Stomach smooth muscle (tissue), 2 donors: ENCODE measurements at regions not wholly inside any gene's neighbourhood (a gene's known extent, or its start where the extent isn't known, plus 50 kb on each side); places are given as distances from the start of the nearest gene placed in this dataset.

ENCODE experiments used
- H3K27ac ChIP-seq: one replicate; pipeline ENCODE4 v1.7.0; 2013; ENCODE audit warnings: mild to moderate bottlenecking, low read length, inconsistent platforms
- H3K27me3 ChIP-seq, 2 donors: one replicate each; pipeline ENCODE4 v1.7.0; 2013; ENCODE audit warnings: low read length in 2 of 2; ENCODE audit not compliant: insufficient read depth in 2 of 2, control insufficient read depth in 1 of 2
- H3K36me3 ChIP-seq, 2 donors: one replicate each; pipeline ENCODE4 v1.7.0; 2013; ENCODE audit warnings: low read length in 2 of 2; ENCODE audit not compliant: control insufficient read depth in 2 of 2, insufficient read depth in 2 of 2
- H3K4me1 ChIP-seq: one replicate; pipeline ENCODE4 v1.7.0; 2013; ENCODE audit warnings: low read length; ENCODE audit not compliant: control insufficient read depth, insufficient read depth
- H3K4me3 ChIP-seq, 2 donors: one replicate each; pipeline ENCODE4 v1.7.0; 2013; ENCODE audit warnings: low read length in 2 of 2
- H3K9ac ChIP-seq, 2 donors: one replicate each; pipeline ENCODE4 v1.7.0; 2013; ENCODE audit warnings: low read length in 2 of 2, mild to moderate bottlenecking in 1 of 2
- H3K9me3 ChIP-seq, 2 donors: one replicate each; pipeline ENCODE4 v1.7.0; 2013; ENCODE audit warnings: low read length in 2 of 2; ENCODE audit not compliant: control insufficient read depth in 2 of 2
- donor health status: healthy.
- donor health status: Pancreatic carcinoma.

GRCh38 chr2:107094450-107094986 is 208.6 kb upstream of the ST6GAL2 start:
- Histone ChIP-seq H3K27me3 (no peaks in the 10 kb centered on the region), H3K4me3 (no peak overlapping the region), H3K9ac (no peak overlapping the region), H3K4me1 (no peaks in the 10 kb centered on the region), H3K36me3 (no peaks in the 10 kb centered on the region), H3K9me3 (no peaks in the 10 kb centered on the region), H3K27ac (no peak overlapping the region)

GRCh38 chr2:107102176-107102575 is 216.2 kb upstream of the ST6GAL2 start:
- Histone ChIP-seq H3K36me3 (no peaks in the 10 kb centered on the region), H3K27ac (no peak overlapping the region), H3K4me1 (no peaks in the 10 kb centered on the region), H3K27me3 (no peaks in the 10 kb centered on the region), H3K9ac (no peak overlapping the region), H3K4me3 (no peak overlapping the region), H3K9me3 (peaks cover 0 to 3% of the 10 kb centered on the region in 2 donors)

GRCh38 chr2:107107351-107107750 is 221.4 kb upstream of the ST6GAL2 start:
- Histone ChIP-seq H3K4me3 (no peak overlapping the region), H3K27me3 (no peaks in the 10 kb centered on the region), H3K9ac (no peak overlapping the region), H3K4me1 (no peaks in the 10 kb centered on the region), H3K27ac (no peak overlapping the region), H3K36me3 (no peaks in the 10 kb centered on the region), H3K9me3 (peaks cover 0 to 5% of the 10 kb centered on the region in 2 donors)

GRCh38 chr2:107108556-107108955 is 222.6 kb upstream of the ST6GAL2 start:
- H3K4me3 ChIP-seq = no peak overlapping the region
- no peaks in the 10 kb centered on the region for H3K36me3 ChIP-seq
- H3K27ac ChIP-seq = no peak overlapping the region
- H3K9me3 ChIP-seq = peaks cover 0 to 5% of the 10 kb centered on the region in 2 donors
- no peak overlapping the region for H3K9ac ChIP-seq
- H3K27me3 ChIP-seq = no peaks in the 10 kb centered on the region
- H3K4me1 ChIP-seq = no peaks in the 10 kb centered on the region

- Histone ChIP-seq H3K36me3 (no peaks in the 10 kb centered on the region), H3K9ac (no peak overlapping the region), H3K27ac (no peak overlapping the region), H3K4me1 (no peaks in the 10 kb centered on the region), H3K9me3 (peaks cover 0 to 2% of the 10 kb centered on the region in 2 donors), H3K27me3 (no peaks in the 10 kb centered on the region), H3K4me3 (no peak overlapping the region)
These were observed 225.7 kb upstream of the ST6GAL2 start for GRCh38 chr2:107111623-107112022.

GRCh38 chr2:107112561-107112960 is 226.6 kb upstream of the ST6GAL2 start:
- Histone ChIP-seq H3K4me1 (no peaks in the 10 kb centered on the region), H3K9ac (no peak overlapping the region), H3K27ac (no peak overlapping the region), H3K27me3 (no peaks in the 10 kb centered on the region), H3K9me3 (peaks cover 0 to 2% of the 10 kb centered on the region in 2 donors), H3K4me3 (no peak overlapping the region), H3K36me3 (no peaks in the 10 kb centered on the region)

GRCh38 chr2:107128381-107128780 is 242.4 kb upstream of the ST6GAL2 start:
- Histone ChIP-seq H3K27ac (no peak overlapping the region), H3K9ac (no peak overlapping the region), H3K9me3 (no peaks in the 10 kb centered on the region), H3K4me3 (no peak overlapping the region), H3K36me3 (no peaks in the 10 kb centered on the region), H3K27me3 (no peaks in the 10 kb centered on the region), H3K4me1 (no peaks in the 10 kb centered on the region)

GRCh38 chr2:107132070-107132469 is 246.1 kb upstream of the ST6GAL2 start:
- H3K9ac ChIP-seq = no peak overlapping the region
- no peaks in the 10 kb centered on the region for H3K4me1 ChIP-seq
- no peak overlapping the region for H3K27ac ChIP-seq
- no peaks in the 10 kb centered on the region for H3K36me3 ChIP-seq
- peak overlapping the region in 1 of 2 donors; percentile 17 for H3K4me3 ChIP-seq
- H3K9me3 ChIP-seq = no peaks in the 10 kb centered on the region
- H3K27me3 ChIP-seq = no peaks in the 10 kb centered on the region

GRCh38 chr2:107132746-107133145 is 246.8 kb upstream of the ST6GAL2 start:
- Histone ChIP-seq H3K9me3 (no peaks in the 10 kb centered on the region), H3K36me3 (no peaks in the 10 kb centered on the region), H3K9ac (no peak overlapping the region), H3K27ac (no peak overlapping the region), H3K27me3 (no peaks in the 10 kb centered on the region), H3K4me1 (no peaks in the 10 kb centered on the region), H3K4me3 (no peak overlapping the region)

GRCh38 chr2:107133412-107133811 is 247.4 kb upstream of the ST6GAL2 start:
- Histone ChIP-seq H3K27ac (no peak overlapping the region), H3K27me3 (no peaks in the 10 kb centered on the region), H3K36me3 (no peaks in the 10 kb centered on the region), H3K9ac (no peak overlapping the region), H3K4me3 (no peak overlapping the region), H3K9me3 (no peaks in the 10 kb centered on the region), H3K4me1 (no peaks in the 10 kb centered on the region)

- H3K4me1 ChIP-seq = no peaks in the 10 kb centered on the region
- H3K9me3 ChIP-seq = no peaks in the 10 kb centered on the region
- no peaks in the 10 kb centered on the region for H3K36me3 ChIP-seq
- no peak overlapping the region for H3K4me3 ChIP-seq
- no peaks in the 10 kb centered on the region for H3K27me3 ChIP-seq
- no peak overlapping the region for H3K27ac ChIP-seq
- no peak overlapping the region for H3K9ac ChIP-seq
These were observed 250.8 kb upstream of the ST6GAL2 start for GRCh38 chr2:107136733-107137132.
